H9 (cell line): ENCODE measurements at regions not wholly inside any gene's neighbourhood (a gene's known extent, or its start where the extent isn't known, plus 50 kb on each side); places are given as distances from the start of the nearest gene placed in this dataset.

Source experiments
- DNase-seq: peaks from one replicate; pipeline ENCODE4 v3.0.0-alpha.2; 2017
- H2AFZ ChIP-seq: one replicate; pipeline ENCODE4 v1.6.1; 2013; ENCODE audit warnings: mild to moderate bottlenecking, low read length, control low read depth, moderate library complexity
- H2AK5ac ChIP-seq: 2 replicates; pipeline ENCODE4 v1.6.1; 2013; ENCODE audit warnings: low read length, control low read depth, mixed read lengths; ENCODE audit not compliant: insufficient read length
- H2BK120ac ChIP-seq: one replicate; pipeline ENCODE4 v1.6.1; 2013; ENCODE audit warnings: low read depth, mild to moderate bottlenecking, low read length, control low read depth, inconsistent platforms; ENCODE audit not compliant: poor library complexity, severe bottlenecking
- H2BK12ac ChIP-seq: 2 replicates; pipeline ENCODE4 v1.6.1; 2013; ENCODE audit warnings: low read length, control low read depth, mixed read lengths, low read depth; ENCODE audit not compliant: insufficient read length
- H2BK15ac ChIP-seq: 2 replicates; pipeline ENCODE4 v1.6.1; 2013; ENCODE audit warnings: low read depth, low read length, control low read depth
- H2BK20ac ChIP-seq: one replicate; pipeline ENCODE4 v1.6.1; 2013; ENCODE audit warnings: low read depth, mild to moderate bottlenecking, low read length, control low read depth, inconsistent platforms; ENCODE audit not compliant: poor library complexity, severe bottlenecking
- H2BK5ac ChIP-seq: 2 replicates; pipeline ENCODE4 v1.6.1; 2013; ENCODE audit warnings: low read length, control low read depth, mixed read lengths; ENCODE audit not compliant: insufficient read length
- H3K14ac ChIP-seq: 2 replicates; pipeline ENCODE4 v1.6.1; 2013; ENCODE audit warnings: low read length, control low read depth; ENCODE audit not compliant: insufficient read depth
- H3K18ac ChIP-seq: 2 replicates; pipeline ENCODE4 v1.6.1; 2013; ENCODE audit warnings: low read depth, mild to moderate bottlenecking, mixed read lengths, low read length, control low read depth; ENCODE audit not compliant: insufficient read length
- H3K23ac ChIP-seq: 2 replicates; pipeline ENCODE4 v1.6.1; 2013; ENCODE audit warnings: low read length, control low read depth, mixed read lengths, low read depth; ENCODE audit not compliant: insufficient read length
- H3K23me2 ChIP-seq: 2 replicates; pipeline ENCODE4 v1.6.1; 2013; ENCODE audit warnings: low read depth, mild to moderate bottlenecking, mixed read lengths, low read length, control low read depth; ENCODE audit not compliant: insufficient read length, poor library complexity, severe bottlenecking
- H3K27ac ChIP-seq: 2 replicates; pipeline ENCODE4 v1.5.1; 2013; ENCODE audit warnings: low read length, control low read depth, mixed read lengths, low read depth; ENCODE audit not compliant: insufficient read length
- H3K27me3 ChIP-seq: 2 replicates; pipeline ENCODE4 v1.6.1; 2013; ENCODE audit warnings: low read length, control low read depth, inconsistent platforms; ENCODE audit not compliant: insufficient read depth
- H3K4ac ChIP-seq: 2 replicates; pipeline ENCODE4 v1.6.1; 2013; ENCODE audit warnings: low read depth, mild to moderate bottlenecking, control low read depth, inconsistent platforms, low read length, moderate library complexity
- H3K4me1 ChIP-seq: 2 replicates; pipeline ENCODE4 v1.6.1; 2013; ENCODE audit warnings: low read length, control low read depth, inconsistent platforms; ENCODE audit not compliant: insufficient read depth
- H3K4me2 ChIP-seq: 2 replicates; pipeline ENCODE4 v1.6.1; 2013; ENCODE audit warnings: low read length, control low read depth, mixed read lengths; ENCODE audit not compliant: insufficient read length, insufficient read depth
- H3K56ac ChIP-seq: 2 replicates; pipeline ENCODE4 v1.6.1; 2013; ENCODE audit warnings: low read depth, mild to moderate bottlenecking, mixed read lengths, low read length, control low read depth; ENCODE audit not compliant: insufficient read length
- H3K79me1 ChIP-seq: 2 replicates; pipeline ENCODE4 v1.6.1; 2013; ENCODE audit warnings: low read depth, mild to moderate bottlenecking, moderate library complexity, low read length, control low read depth, inconsistent platforms; ENCODE audit not compliant: insufficient read depth, poor library complexity, severe bottlenecking
- H3K79me2 ChIP-seq: 2 replicates; pipeline ENCODE4 v1.6.1; 2013; ENCODE audit warnings: low read length, control low read depth, inconsistent platforms; ENCODE audit not compliant: insufficient read depth
- H3K9ac ChIP-seq: 2 replicates; pipeline ENCODE4 v1.6.1; 2013; ENCODE audit warnings: low read length, control low read depth, mixed read lengths; ENCODE audit not compliant: insufficient read length; ENCODE audit errors: extremely low read depth
- H3K9me3 ChIP-seq: one replicate; pipeline ENCODE4 v1.6.1; 2013; ENCODE audit warnings: low read depth, low read length, inconsistent platforms; ENCODE audit not compliant: control insufficient read depth
- H3T11ph ChIP-seq: one replicate; pipeline ENCODE4 v1.6.1; 2013; ENCODE audit warnings: mild to moderate bottlenecking, low read length, control low read depth, inconsistent platforms
- H4K20me1 ChIP-seq: one replicate; pipeline ENCODE4 v1.6.1; 2013; ENCODE audit not compliant: control insufficient read depth, insufficient read length, insufficient read depth
- H4K5ac ChIP-seq: 2 replicates; pipeline ENCODE4 v1.6.1; 2013; ENCODE audit warnings: low read depth, mild to moderate bottlenecking, mixed read lengths, low read length, control low read depth; ENCODE audit not compliant: insufficient read length
- H4K8ac ChIP-seq: replicated peaks from 2 replicates; pipeline ENCODE4 v1.6.1; 2013; ENCODE audit warnings: low read length, control low read depth, mixed read lengths, low read depth; ENCODE audit not compliant: insufficient read length
- H4K91ac ChIP-seq: 2 replicates; pipeline ENCODE4 v1.6.1; 2013; ENCODE audit warnings: low read depth, mild to moderate bottlenecking, moderate library complexity, mixed read lengths, low read length, control low read depth; ENCODE audit not compliant: insufficient read length
- H3K27ac Mint-ChIP-seq, 3 experiments: 2 replicates in 2 of 3; 3 replicates in 1 of 3; pipeline ENCODE4 v1.8.0; 2020 to 2021; ENCODE audit warnings: mixed read lengths in 3 of 3, mild to moderate bottlenecking in 1 of 3, moderate library complexity in 1 of 3
- H3K27me3 Mint-ChIP-seq: 2 replicates; pipeline ENCODE4 v1.8.0; 2021; ENCODE audit warnings: low read depth, mild to moderate bottlenecking, moderate library complexity, mixed read lengths
- H3K36me3 Mint-ChIP-seq, 3 experiments: 2 replicates in 2 of 3; 3 replicates in 1 of 3; pipeline ENCODE4 v1.8.0; 2020 to 2021; ENCODE audit warnings: low read depth in 3 of 3, mixed read lengths in 3 of 3; ENCODE audit not compliant: insufficient read depth in 1 of 3
- H3K4me1 Mint-ChIP-seq, 2 experiments: 2 replicates each; pipeline ENCODE4 v1.8.0; 2020; ENCODE audit warnings: mixed read lengths in 2 of 2
- H3K4me3 Mint-ChIP-seq, 2 experiments: 2 replicates in 1 of 2; 3 replicates in 1 of 2; pipeline ENCODE4 v1.8.0; 2020 to 2021; ENCODE audit warnings: mild to moderate bottlenecking in 2 of 2, mixed read lengths in 2 of 2, moderate library complexity in 1 of 2
- H3K9me3 Mint-ChIP-seq, 2 experiments: 2 replicates in 1 of 2; 3 replicates in 1 of 2; pipeline ENCODE4 v1.8.0; 2020; ENCODE audit warnings: mild to moderate bottlenecking in 2 of 2, mixed read lengths in 2 of 2, moderate library complexity in 1 of 2
- whole genome bisulfite sequencing: extraction: QIAGEN DNeasy Blood & Tissue Kit; methylation state at CpG from one replicate; pipeline ENCODE4 v1.1.7; 2013; ENCODE audit warnings: missing lambda C conversion rate, low lambda C conversion rate, mixed read lengths; ENCODE audit not compliant: insufficient read length; ENCODE audit errors: extremely low coverage; 5-methylcytosine and 5-hydroxymethylcytosine counted together
- TF ChIP-seq, protein P1 (sequence below): fragments of 200-600 bp; sonication (generic); conservative IDR thresholded peaks from 3 replicates; pipeline ENCODE4 v1.8.0; 2021; ENCODE audit warnings: antibody characterized with exemption, mild to moderate bottlenecking

DNA sequence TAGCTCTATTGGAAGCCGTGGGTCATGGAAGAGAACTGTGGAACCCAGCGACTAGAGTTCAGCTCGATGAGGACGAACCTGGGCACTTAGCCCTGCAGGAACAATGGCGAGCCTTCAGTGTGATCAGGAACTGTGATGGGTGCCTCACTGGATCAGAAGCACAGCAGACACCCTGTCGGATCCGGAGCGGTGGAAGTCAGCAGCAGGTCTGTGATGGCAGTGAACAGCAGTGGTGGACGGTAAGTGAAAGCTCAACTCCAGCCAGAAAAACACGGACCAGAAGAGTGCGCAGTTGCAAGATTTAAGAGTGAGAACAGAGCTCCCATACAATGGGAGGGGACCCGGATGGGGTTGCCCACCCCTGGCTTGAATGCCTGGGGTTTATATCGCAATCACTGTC is 282.2 kb downstream of the NSUN3 start:
- Mint-ChIP-seq H3K27me3 (no peaks in the 10 kb centered on the region), H3K4me1 (peaks cover 31 to 35% of the 10 kb centered on the region in 2 experiments), H3K9me3 (peaks cover 4 to 14% of the 10 kb centered on the region in 2 experiments; a peak in 4 of 5 replicates), H3K27ac (peak overlapping the region in 2 of 3 experiments; percentile 62 to 71; a peak in 2 of 7 replicates), H3K36me3 (peaks cover 4 to 15% (median 5%) of the 10 kb centered on the region in 3 experiments; a peak in 6 of 7 replicates), H3K4me3 (no peak overlapping the region)
- Histone ChIP-seq H2AK5ac (no peak overlapping the region), H2BK120ac (no peak overlapping the region), H2BK20ac (no peak overlapping the region), H3K9ac (no peak overlapping the region), H4K8ac (no peak overlapping the region), H3T11ph (no peak overlapping the region), H3K4me2 (no peak overlapping the region), H2BK5ac (no peak overlapping the region), H3K27me3 (no peaks in the 10 kb centered on the region), H3K79me2 (no peaks in the 10 kb centered on the region), H2BK12ac (no peak overlapping the region), H3K4me1 (0 out of 2 replicates have a peak, but pooled peaks cover 2% of the 10 kb centered on the region), H4K20me1 (no peaks in the 10 kb centered on the region), H3K4ac (no peak overlapping the region), H3K27ac (no peak overlapping the region), H3K23ac (no peak overlapping the region), H2BK15ac (no peak overlapping the region), H3K56ac (no peak overlapping the region), H3K23me2 (no peaks in the 10 kb centered on the region), H4K91ac (no peak overlapping the region), H3K9me3 (no peaks in the 10 kb centered on the region), H2AFZ (no peak overlapping the region), H3K79me1 (no peaks in the 10 kb centered on the region), H3K14ac (no peak overlapping the region), H3K18ac (no peak overlapping the region), H4K5ac (no peak overlapping the region)
- WGBS, result no CpG with 5 or more reads among the region's 13 CpGs
- no peak for DNase-seq
- TF ChIP-seq, protein P1, sequence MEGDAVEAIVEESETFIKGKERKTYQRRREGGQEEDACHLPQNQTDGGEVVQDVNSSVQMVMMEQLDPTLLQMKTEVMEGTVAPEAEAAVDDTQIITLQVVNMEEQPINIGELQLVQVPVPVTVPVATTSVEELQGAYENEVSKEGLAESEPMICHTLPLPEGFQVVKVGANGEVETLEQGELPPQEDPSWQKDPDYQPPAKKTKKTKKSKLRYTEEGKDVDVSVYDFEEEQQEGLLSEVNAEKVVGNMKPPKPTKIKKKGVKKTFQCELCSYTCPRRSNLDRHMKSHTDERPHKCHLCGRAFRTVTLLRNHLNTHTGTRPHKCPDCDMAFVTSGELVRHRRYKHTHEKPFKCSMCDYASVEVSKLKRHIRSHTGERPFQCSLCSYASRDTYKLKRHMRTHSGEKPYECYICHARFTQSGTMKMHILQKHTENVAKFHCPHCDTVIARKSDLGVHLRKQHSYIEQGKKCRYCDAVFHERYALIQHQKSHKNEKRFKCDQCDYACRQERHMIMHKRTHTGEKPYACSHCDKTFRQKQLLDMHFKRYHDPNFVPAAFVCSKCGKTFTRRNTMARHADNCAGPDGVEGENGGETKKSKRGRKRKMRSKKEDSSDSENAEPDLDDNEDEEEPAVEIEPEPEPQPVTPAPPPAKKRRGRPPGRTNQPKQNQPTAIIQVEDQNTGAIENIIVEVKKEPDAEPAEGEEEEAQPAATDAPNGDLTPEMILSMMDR, result no peak
